ENCODE measurements at regions not wholly inside any gene's neighbourhood (a gene's known extent, or its start where the extent isn't known, plus 50 kb on each side); places are given as distances from the start of the nearest gene placed in this dataset.

DNA sequence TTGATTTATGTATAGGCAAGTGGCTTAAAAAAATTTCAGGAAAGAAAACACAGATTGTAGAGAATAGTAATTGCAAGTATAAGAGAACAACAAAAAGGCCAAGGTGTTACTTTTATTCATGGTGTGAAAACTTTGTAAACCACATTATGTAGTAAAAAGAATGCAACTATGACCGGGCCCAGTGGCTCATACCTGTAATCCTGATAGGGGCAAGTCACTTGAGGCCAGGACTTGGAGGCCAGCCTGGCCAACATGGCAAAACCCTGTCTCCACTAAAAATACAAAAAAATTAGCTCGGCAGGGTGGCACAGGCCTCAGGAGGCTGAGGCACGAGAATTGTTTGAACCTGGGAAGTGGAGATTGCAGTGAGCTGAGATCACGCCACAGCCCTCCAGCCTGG is 131.7 kb downstream of the DCK start:
- TF ChIP-seq EP300 (IDR thresholded peaks at IDR 0.05) (no peak), POLR2AphosphoS5 (IDR thresholded peaks at IDR 0.05) (no peak), POLR2A (IDR thresholded peaks at IDR 0.05) (no peak)
- TF ChIP-seq, protein P1, sequence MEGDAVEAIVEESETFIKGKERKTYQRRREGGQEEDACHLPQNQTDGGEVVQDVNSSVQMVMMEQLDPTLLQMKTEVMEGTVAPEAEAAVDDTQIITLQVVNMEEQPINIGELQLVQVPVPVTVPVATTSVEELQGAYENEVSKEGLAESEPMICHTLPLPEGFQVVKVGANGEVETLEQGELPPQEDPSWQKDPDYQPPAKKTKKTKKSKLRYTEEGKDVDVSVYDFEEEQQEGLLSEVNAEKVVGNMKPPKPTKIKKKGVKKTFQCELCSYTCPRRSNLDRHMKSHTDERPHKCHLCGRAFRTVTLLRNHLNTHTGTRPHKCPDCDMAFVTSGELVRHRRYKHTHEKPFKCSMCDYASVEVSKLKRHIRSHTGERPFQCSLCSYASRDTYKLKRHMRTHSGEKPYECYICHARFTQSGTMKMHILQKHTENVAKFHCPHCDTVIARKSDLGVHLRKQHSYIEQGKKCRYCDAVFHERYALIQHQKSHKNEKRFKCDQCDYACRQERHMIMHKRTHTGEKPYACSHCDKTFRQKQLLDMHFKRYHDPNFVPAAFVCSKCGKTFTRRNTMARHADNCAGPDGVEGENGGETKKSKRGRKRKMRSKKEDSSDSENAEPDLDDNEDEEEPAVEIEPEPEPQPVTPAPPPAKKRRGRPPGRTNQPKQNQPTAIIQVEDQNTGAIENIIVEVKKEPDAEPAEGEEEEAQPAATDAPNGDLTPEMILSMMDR (IDR thresholded peaks at IDR 0.05) = no peak
